ENCODE measurements at regions not wholly inside any gene's neighbourhood (a gene's known extent, or its start where the extent isn't known, plus 50 kb on each side); places are given as distances from the start of the nearest gene placed in this dataset.

GRCh38 chr1:221548942-221549341 lies 192.9 kb downstream of the DUSP10 start:
- TF ChIP-seq CTCF (IDR thresholded peaks at IDR 0.05), result no peak
- no peak for TF ChIP-seq EZH2 (IDR thresholded peaks at IDR 0.05; ENCODE audit: borderline replicate concordance, insufficient read depth, low read depth, low read length, poor library complexity, severe bottlenecking)

All from B cell (primary cell).